ENCODE measurements at regions not wholly inside any gene's neighbourhood (a gene's known extent, or its start where the extent isn't known, plus 50 kb on each side); places are given as distances from the start of the nearest gene placed in this dataset.

DNA sequence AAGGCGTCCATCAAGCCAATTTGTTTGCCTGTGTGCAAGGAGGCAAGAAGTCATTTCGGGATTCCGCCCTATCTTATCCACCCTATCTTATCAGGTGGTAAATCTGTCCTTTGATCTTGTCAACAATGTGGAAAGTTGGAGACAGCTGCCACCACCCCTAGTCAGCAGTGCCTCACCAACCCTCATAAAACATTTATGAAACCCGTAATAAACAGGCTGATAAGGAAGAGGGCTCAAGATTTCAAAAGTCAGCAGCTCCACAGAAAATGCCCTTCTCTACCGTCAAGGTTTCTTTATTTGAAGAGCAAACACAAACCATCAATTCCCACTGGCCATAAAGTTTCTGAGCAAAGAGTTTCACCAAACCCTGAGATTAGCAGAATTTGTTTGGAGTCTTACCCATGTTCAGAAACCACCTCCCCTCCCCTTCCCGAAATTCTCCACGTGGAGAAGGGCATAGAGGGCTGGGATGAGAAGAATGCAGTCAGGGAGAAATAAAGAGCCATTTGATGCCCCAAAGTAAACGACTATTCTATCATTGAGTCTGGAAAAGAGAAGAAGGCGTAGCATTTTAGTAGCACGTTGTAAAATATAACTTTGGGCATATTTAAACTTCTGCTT lies 196.0 kb upstream of the GPR12 start:
- no peaks in the 10 kb centered on the region for H3K4me1 ChIP-seq (ENCODE audit: low read length)
- peaks cover 29% of the 10 kb centered on the region for H3K27me3 ChIP-seq (ENCODE audit: low read depth, low read length)
- no peaks in the 10 kb centered on the region for H4K20me1 ChIP-seq (ENCODE audit: insufficient read depth, low read length)
- H3K36me3 ChIP-seq (replicated peaks; ENCODE audit: low read depth, low read length), result no peaks in the 10 kb centered on the region
- no peaks in the 10 kb centered on the region for H3K79me2 ChIP-seq (ENCODE audit: low read length)
- no peak for TF ChIP-seq EZH2phosphoT487 (IDR thresholded peaks at IDR 0.05; ENCODE audit: low read depth)
- TF ChIP-seq, protein P1, sequence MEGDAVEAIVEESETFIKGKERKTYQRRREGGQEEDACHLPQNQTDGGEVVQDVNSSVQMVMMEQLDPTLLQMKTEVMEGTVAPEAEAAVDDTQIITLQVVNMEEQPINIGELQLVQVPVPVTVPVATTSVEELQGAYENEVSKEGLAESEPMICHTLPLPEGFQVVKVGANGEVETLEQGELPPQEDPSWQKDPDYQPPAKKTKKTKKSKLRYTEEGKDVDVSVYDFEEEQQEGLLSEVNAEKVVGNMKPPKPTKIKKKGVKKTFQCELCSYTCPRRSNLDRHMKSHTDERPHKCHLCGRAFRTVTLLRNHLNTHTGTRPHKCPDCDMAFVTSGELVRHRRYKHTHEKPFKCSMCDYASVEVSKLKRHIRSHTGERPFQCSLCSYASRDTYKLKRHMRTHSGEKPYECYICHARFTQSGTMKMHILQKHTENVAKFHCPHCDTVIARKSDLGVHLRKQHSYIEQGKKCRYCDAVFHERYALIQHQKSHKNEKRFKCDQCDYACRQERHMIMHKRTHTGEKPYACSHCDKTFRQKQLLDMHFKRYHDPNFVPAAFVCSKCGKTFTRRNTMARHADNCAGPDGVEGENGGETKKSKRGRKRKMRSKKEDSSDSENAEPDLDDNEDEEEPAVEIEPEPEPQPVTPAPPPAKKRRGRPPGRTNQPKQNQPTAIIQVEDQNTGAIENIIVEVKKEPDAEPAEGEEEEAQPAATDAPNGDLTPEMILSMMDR (IDR thresholded peaks at IDR 0.05; ENCODE audit: low read depth, low read length), result no peak
- H3K9ac ChIP-seq (ENCODE audit: low read length), result no peak overlapping the region
- no peak overlapping the region for H3K27ac ChIP-seq (ENCODE audit: low read length)
- no peak overlapping the region for H2AFZ ChIP-seq (ENCODE audit: low read depth, low read length)
- H3K4me2 ChIP-seq (ENCODE audit: low read length), result no peak overlapping the region
- H3K9me3 ChIP-seq (ENCODE audit: insufficient read depth, low read length), result no peaks in the 10 kb centered on the region
- H3K4me3 ChIP-seq (ENCODE audit: low read length), result no peak overlapping the region

DNA sequence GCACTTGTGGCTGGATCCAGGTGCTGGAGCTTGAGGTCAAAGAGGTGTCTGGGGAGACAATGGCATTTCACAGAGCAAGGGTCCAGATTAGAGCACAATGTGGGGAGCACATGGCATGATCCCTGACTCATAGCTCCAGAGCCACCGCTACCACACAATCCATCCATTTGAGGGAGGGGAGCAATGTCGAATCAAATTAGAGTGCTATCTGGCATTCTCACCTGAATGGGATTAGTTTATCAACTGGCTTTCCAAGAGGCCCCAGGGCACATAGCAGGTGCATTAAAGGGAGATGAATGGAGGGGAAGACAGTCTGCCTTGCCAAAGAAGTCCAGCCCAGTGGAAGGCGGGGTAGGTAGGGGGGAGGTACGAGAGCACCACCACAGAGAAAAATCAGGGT lies 194.4 kb upstream of the GPR12 start:
- Histone ChIP-seq H3K27ac (ENCODE audit: low read length) (no peak overlapping the region), H3K36me3 (replicated peaks; ENCODE audit: low read depth, low read length) (no peaks in the 10 kb centered on the region), H3K27me3 (ENCODE audit: low read depth, low read length) (peaks cover 29% of the 10 kb centered on the region), H3K79me2 (ENCODE audit: low read length) (no peaks in the 10 kb centered on the region), H3K4me3 (ENCODE audit: low read length) (no peak overlapping the region), H3K9ac (ENCODE audit: low read length) (no peak overlapping the region), H3K4me1 (ENCODE audit: low read length) (no peaks in the 10 kb centered on the region), H3K4me2 (ENCODE audit: low read length) (no peak overlapping the region), H3K9me3 (ENCODE audit: insufficient read depth, low read length) (no peaks in the 10 kb centered on the region), H4K20me1 (ENCODE audit: insufficient read depth, low read length) (no peaks in the 10 kb centered on the region), H2AFZ (ENCODE audit: low read depth, low read length) (no peak overlapping the region)
- TF ChIP-seq, protein P1 (IDR thresholded peaks at IDR 0.05; ENCODE audit: low read depth, low read length), result no peak
- no peak for TF ChIP-seq EZH2phosphoT487 (IDR thresholded peaks at IDR 0.05; ENCODE audit: low read depth)

DNA sequence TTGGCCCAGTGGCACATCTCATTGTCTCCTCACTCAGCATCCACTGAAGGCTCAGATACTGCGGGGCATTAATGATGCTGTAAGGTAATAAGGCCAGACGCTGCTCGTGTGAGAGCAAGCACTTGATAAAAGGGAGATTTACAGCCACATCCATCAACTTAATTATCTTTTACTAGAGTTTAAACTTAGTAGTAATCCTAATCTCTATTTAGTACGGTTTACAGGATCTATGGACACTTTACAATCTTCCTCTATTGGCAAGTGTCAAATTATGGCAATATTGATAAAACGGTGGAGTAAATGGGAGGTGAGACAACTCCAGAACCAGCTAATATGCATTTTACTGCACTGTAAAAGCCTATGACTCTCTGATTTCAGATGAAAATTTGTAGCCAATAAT lies 192.7 kb upstream of the GPR12 start:
- no peaks in the 10 kb centered on the region for H3K36me3 ChIP-seq (replicated peaks; ENCODE audit: low read depth, low read length)
- H3K9me3 ChIP-seq (ENCODE audit: insufficient read depth, low read length), result no peaks in the 10 kb centered on the region
- no peak overlapping the region for H3K4me3 ChIP-seq (ENCODE audit: low read length)
- TF ChIP-seq, protein P1 (IDR thresholded peaks at IDR 0.05; ENCODE audit: low read depth, low read length), result no peak
- TF ChIP-seq EZH2phosphoT487 (IDR thresholded peaks at IDR 0.05; ENCODE audit: low read depth), result no peak
- H3K4me1 ChIP-seq (ENCODE audit: low read length), result no peaks in the 10 kb centered on the region
- H2AFZ ChIP-seq (ENCODE audit: low read depth, low read length), result no peak overlapping the region
- H3K27me3 ChIP-seq (ENCODE audit: low read depth, low read length), result peaks cover 19% of the 10 kb centered on the region
- H3K27ac ChIP-seq (ENCODE audit: low read length), result no peak overlapping the region
- H3K4me2 ChIP-seq (ENCODE audit: low read length), result no peak overlapping the region
- H4K20me1 ChIP-seq (ENCODE audit: insufficient read depth, low read length), result no peaks in the 10 kb centered on the region
- H3K79me2 ChIP-seq (ENCODE audit: low read length), result no peaks in the 10 kb centered on the region
- no peak overlapping the region for H3K9ac ChIP-seq (ENCODE audit: low read length)

DNA sequence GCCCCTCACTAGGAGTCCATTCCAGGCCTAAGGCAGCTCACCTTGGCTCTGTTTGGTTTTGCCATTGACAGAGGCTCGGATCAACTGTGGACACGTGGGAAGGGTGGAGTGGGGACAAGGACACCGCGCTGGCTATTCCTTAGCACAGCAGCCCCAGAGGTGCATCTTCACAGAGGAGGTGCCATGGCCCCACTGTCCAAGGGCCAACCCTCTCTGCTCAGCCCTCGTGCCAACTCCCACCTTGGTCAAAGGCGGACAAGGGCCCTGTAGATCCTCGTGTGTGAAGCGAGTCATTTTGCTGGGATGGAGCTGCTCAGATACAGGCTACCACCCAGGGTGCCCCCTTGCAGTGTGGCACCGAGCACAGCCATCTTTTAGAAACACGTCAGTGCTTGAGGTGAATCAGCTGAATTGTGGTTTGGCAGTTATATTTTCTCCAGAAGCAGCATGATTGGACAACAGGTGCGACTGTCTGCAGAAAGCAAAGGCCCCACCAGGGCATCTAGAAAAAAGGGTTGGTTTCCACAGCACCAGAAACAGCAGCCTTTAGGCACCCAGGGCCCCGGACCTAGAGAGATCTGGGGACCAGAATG lies 192.1 kb upstream of the GPR12 start:
- H3K27ac ChIP-seq (ENCODE audit: low read length), result no peak overlapping the region
- H3K9ac ChIP-seq (ENCODE audit: low read length), result no peak overlapping the region
- no peaks in the 10 kb centered on the region for H3K4me1 ChIP-seq (ENCODE audit: low read length)
- no peak overlapping the region for H3K4me3 ChIP-seq (ENCODE audit: low read length)
- H3K27me3 ChIP-seq (ENCODE audit: low read depth, low read length), result peaks cover 17% of the 10 kb centered on the region
- no peak overlapping the region for H2AFZ ChIP-seq (ENCODE audit: low read depth, low read length)
- H3K79me2 ChIP-seq (ENCODE audit: low read length), result no peaks in the 10 kb centered on the region
- no peaks in the 10 kb centered on the region for H4K20me1 ChIP-seq (ENCODE audit: insufficient read depth, low read length)
- no peaks in the 10 kb centered on the region for H3K9me3 ChIP-seq (ENCODE audit: insufficient read depth, low read length)
- TF ChIP-seq EZH2phosphoT487 (IDR thresholded peaks at IDR 0.05; ENCODE audit: low read depth), result no peak
- TF ChIP-seq, protein P1 (IDR thresholded peaks at IDR 0.05; ENCODE audit: low read depth, low read length), result no peak
- H3K36me3 ChIP-seq (replicated peaks; ENCODE audit: low read depth, low read length), result no peaks in the 10 kb centered on the region
- H3K4me2 ChIP-seq (ENCODE audit: low read length), result no peak overlapping the region

Data from OCI-LY3 (cell line).